Fibroblast of the aortic adventitia (primary cell): ENCODE measurements at regions not wholly inside any gene's neighbourhood (a gene's known extent, or its start where the extent isn't known, plus 50 kb on each side); places are given as distances from the start of the nearest gene placed in this dataset.

Experiments used
- DNase-seq: peaks from one replicate; pipeline ENCODE4 v3.0.0-alpha.2; 2010; ENCODE audit warnings: low read depth
- H3K4me3 ChIP-seq: 2 replicates; pipeline ENCODE4 v1.5.1; 2011; ENCODE audit warnings: low read depth, mild to moderate bottlenecking, control low read depth, low read length, moderate library complexity
- CTCF ChIP-seq: IDR thresholded peaks from 2 replicates; pipeline ENCODE4 v1.5.1; 2011; ENCODE audit warnings: mild to moderate bottlenecking, low read length, control low read depth, inconsistent platforms; ENCODE audit not compliant: insufficient read depth

- DNase-seq = no peak
- no peak for TF ChIP-seq CTCF
- no peak overlapping the region for H3K4me3 ChIP-seq
These were observed 567.5 kb upstream of the CHAC2 start for GRCh38 chr2:53200072-53200471.

GRCh38 chr2:53188851-53189510 is 578.6 kb upstream of the CHAC2 start:
- H3K4me3 ChIP-seq = no peak overlapping the region
- no peak for TF ChIP-seq CTCF
- no peak for DNase-seq

DNA sequence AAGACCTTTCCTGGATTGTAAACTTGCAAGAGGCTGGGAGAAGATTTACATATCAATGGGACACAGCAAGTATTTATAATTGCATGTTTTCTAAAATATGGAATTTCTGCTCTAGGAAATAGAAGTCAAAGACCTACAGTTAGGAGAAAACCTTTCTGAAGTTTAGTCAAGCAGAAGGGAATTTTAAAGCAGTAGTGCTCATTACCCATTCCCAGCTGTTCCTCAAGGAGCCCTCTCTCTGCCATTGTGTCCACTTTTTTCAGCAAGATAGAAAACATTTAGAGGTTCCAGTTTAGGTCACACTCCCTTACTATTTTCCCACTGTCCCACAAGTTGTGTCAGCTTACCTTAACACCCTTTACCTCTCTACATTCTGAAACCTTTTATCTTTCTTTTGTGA is 584.0 kb upstream of the CHAC2 start:
- no peak for TF ChIP-seq CTCF
- DNase-seq = no peak
- H3K4me3 ChIP-seq = no peak overlapping the region

DNA sequence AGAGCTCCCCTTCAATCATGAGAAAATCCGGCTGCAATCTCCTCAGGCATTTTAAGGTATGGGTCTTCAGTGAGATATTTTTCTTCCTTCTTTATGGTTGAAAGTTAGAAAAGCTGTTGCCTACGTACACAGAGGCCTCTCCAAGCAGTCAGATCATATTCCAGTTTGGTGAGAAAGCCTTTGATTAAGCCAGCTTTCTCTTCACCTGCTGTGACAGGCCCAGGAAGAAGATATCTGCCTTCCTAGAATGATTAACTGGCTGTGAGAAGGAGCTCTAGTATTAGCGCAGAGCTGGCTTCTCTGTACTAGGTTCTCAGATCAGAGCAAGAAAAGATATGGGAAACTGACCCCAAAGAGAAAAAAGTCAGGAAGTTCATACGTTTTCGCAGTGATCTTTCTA is 585.0 kb upstream of the CHAC2 start:
- no peak for DNase-seq
- TF ChIP-seq CTCF = no peak
- no peak overlapping the region for H3K4me3 ChIP-seq

- no peak for DNase-seq
- TF ChIP-seq CTCF = no peak
- H3K4me3 ChIP-seq = no peak overlapping the region
These were observed 585.8 kb upstream of the CHAC2 start for GRCh38 chr2:53181759-53182158.

DNA sequence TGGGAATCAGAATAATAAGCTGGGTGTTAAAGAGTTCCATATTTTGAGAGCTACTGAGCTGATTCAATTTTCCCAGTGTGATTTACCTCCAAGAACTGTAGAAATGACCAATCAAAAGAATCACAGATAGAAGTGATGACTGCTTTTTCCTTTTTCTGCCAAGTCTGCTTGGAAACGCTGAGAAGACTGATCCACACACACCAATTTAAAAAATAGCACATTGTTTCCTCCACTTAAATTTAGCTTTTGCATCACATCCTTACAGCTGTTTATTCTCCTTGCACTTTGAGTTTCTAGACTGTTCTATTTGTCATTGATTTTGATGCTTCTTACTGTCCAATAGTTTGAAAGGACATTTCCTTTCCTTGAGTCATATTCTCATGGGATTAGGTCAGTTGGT is 590.3 kb upstream of the CHAC2 start:
- no peak overlapping the region for H3K4me3 ChIP-seq
- no peak for TF ChIP-seq CTCF
- no peak for DNase-seq

DNA sequence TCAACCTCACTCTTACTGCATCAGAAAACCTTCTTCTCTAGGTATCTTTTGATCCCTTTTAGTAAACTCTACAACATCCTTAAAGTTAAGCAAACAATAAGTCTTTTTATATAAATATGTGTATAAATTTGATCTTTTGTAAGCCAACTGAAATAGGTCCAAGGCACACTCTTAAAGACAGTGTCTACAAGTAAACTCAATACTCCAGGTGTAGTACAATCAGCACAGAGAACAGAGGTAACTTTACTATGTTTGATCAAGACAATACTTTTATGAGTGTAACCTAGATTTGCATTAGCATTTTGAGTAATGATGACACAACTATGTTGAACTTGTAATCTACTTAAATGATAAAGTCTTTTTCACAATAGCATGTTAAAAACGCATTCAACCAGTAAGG is 593.1 kb upstream of the CHAC2 start:
- no peak overlapping the region for H3K4me3 ChIP-seq
- TF ChIP-seq CTCF = no peak
- DNase-seq = no peak
